Suprapubic skin (tissue), 4 donors: ENCODE measurements at regions not wholly inside any gene's neighbourhood (a gene's known extent, or its start where the extent isn't known, plus 50 kb on each side); places are given as distances from the start of the nearest gene placed in this dataset.

Experiments
- CTCF ChIP-seq, 2 donors: fragments of 200-600 bp in 1 of 2; fragments of 450-650 bp in 1 of 2; sonication (generic) in 1 of 2; IDR thresholded peaks; one replicate each; pipeline ENCODE4 v1.5.1; 2016 to 2019; ENCODE audit warnings: antibody characterized with exemption in 2 of 2, mild to moderate bottlenecking in 1 of 2, moderate library complexity in 1 of 2
- EP300 ChIP-seq: sonication (generic); formaldehyde crosslinking; IDR thresholded peaks from one replicate; pipeline ENCODE4 v1.6.1; 2017; ENCODE audit warnings: antibody characterized with exemption
- POLR2A ChIP-seq, 2 donors: fragments of 450-650 bp; IDR thresholded peaks; one replicate each; pipeline ENCODE4 v1.6.1; 2017; ENCODE audit warnings: antibody characterized with exemption in 2 of 2, mild to moderate bottlenecking in 2 of 2, moderate library complexity in 2 of 2
- POLR2AphosphoS5 ChIP-seq, 3 donors: sonication (generic); formaldehyde crosslinking; IDR thresholded peaks; one replicate each; pipeline ENCODE4 v1.6.1; 2017; ENCODE audit warnings: antibody characterized with exemption in 3 of 3

DNA sequence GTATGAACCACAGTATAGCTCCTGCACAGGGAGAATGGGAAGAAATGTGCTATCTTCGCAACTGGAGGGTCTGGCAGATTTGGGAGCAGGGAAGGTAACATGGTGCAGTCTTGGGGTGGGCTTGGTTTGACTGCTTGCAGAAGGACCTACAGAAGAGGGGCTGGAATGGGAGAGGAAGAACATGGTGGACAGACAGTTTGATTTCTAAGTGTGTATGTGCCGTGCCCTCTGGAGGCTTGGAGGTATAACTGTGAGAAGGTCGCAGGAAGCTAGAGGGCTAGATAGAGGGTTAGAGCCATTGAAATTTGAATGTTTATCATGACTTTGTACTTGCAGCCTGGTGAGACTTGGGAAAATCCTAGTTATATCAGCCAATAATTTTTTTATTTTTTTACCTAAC is 169.2 kb downstream of the SQOR start:
- TF ChIP-seq POLR2AphosphoS5 (IDR thresholded peaks at IDR 0.05) (no peak), CTCF (IDR thresholded peaks at IDR 0.05) (no peak), POLR2A (IDR thresholded peaks at IDR 0.05) (no peak), EP300 (no peak)
